ENCODE measurements at regions not wholly inside any gene's neighbourhood (a gene's known extent, or its start where the extent isn't known, plus 50 kb on each side); places are given as distances from the start of the nearest gene placed in this dataset.
"Not testable (repeated sequence)": the region's sequence is repeated elsewhere in the genome, so short reads cannot be mapped to it uniquely, and the experiment has no call there.

DNA sequence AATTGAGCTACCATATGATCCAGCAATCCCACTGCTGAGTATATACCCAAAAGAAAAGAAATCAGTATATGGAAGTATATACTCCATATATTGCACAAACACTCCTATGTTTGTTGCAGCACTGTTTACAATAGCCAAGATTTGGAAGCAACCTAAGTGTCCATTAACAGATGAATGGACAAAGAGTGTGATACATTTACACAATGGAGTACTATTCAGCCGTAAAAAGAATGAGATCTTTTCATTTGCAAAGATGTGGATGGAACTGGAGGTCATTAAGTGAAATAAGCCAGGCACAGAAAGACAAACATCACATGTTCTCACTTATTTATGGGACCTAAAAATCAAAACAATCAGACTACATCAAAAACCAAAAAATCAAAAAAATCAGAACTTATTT, 133.4 kb upstream of the ADCY1 start:
- TF ChIP-seq, protein P1, sequence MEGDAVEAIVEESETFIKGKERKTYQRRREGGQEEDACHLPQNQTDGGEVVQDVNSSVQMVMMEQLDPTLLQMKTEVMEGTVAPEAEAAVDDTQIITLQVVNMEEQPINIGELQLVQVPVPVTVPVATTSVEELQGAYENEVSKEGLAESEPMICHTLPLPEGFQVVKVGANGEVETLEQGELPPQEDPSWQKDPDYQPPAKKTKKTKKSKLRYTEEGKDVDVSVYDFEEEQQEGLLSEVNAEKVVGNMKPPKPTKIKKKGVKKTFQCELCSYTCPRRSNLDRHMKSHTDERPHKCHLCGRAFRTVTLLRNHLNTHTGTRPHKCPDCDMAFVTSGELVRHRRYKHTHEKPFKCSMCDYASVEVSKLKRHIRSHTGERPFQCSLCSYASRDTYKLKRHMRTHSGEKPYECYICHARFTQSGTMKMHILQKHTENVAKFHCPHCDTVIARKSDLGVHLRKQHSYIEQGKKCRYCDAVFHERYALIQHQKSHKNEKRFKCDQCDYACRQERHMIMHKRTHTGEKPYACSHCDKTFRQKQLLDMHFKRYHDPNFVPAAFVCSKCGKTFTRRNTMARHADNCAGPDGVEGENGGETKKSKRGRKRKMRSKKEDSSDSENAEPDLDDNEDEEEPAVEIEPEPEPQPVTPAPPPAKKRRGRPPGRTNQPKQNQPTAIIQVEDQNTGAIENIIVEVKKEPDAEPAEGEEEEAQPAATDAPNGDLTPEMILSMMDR (IDR thresholded peaks at IDR 0.05; ENCODE audit: low read depth, low read length, missing input control), result not testable (repeated sequence)
- not testable (repeated sequence) for TF ChIP-seq SP1 (IDR thresholded peaks at IDR 0.05); GABPA (IDR thresholded peaks at IDR 0.05 in 1 of 2, conservative IDR thresholded peaks at IDR 0.05 in 1 of 2)
- TF ChIP-seq, protein P2, sequence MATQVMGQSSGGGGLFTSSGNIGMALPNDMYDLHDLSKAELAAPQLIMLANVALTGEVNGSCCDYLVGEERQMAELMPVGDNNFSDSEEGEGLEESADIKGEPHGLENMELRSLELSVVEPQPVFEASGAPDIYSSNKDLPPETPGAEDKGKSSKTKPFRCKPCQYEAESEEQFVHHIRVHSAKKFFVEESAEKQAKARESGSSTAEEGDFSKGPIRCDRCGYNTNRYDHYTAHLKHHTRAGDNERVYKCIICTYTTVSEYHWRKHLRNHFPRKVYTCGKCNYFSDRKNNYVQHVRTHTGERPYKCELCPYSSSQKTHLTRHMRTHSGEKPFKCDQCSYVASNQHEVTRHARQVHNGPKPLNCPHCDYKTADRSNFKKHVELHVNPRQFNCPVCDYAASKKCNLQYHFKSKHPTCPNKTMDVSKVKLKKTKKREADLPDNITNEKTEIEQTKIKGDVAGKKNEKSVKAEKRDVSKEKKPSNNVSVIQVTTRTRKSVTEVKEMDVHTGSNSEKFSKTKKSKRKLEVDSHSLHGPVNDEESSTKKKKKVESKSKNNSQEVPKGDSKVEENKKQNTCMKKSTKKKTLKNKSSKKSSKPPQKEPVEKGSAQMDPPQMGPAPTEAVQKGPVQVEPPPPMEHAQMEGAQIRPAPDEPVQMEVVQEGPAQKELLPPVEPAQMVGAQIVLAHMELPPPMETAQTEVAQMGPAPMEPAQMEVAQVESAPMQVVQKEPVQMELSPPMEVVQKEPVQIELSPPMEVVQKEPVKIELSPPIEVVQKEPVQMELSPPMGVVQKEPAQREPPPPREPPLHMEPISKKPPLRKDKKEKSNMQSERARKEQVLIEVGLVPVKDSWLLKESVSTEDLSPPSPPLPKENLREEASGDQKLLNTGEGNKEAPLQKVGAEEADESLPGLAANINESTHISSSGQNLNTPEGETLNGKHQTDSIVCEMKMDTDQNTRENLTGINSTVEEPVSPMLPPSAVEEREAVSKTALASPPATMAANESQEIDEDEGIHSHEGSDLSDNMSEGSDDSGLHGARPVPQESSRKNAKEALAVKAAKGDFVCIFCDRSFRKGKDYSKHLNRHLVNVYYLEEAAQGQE (IDR thresholded peaks at IDR 0.05), result not testable (repeated sequence)
